Thyroid gland (tissue), 4 donors: ENCODE measurements at regions not wholly inside any gene's neighbourhood (a gene's known extent, or its start where the extent isn't known, plus 50 kb on each side); places are given as distances from the start of the nearest gene placed in this dataset.

Source experiments
- DNase-seq, 2 donors: peaks; one replicate each; pipeline ENCODE4 v3.0.0-alpha.2; 2019
- H3K27ac ChIP-seq, 3 donors: fragments of 200-600 bp; sonication (generic); 1 replicate in 2 of 3; 2 replicates in 1 of 3; pipeline ENCODE4 v1.5.1; 2016 to 2019; ENCODE audit warnings: mild to moderate bottlenecking in 1 of 3, moderate library complexity in 1 of 3
- H3K27me3 ChIP-seq: fragments of 200-600 bp; sonication (generic); one replicate; pipeline ENCODE4 v1.5.1; 2019
- H3K36me3 ChIP-seq, 2 donors: fragments of 200-600 bp; sonication (generic); one replicate each; pipeline ENCODE4 v1.5.1; 2016 to 2019
- H3K4me1 ChIP-seq, 2 donors: fragments of 200-600 bp; sonication (generic); one replicate each; pipeline ENCODE4 v1.5.1; 2017 to 2019
- H3K4me3 ChIP-seq, 3 donors: fragments of 200-600 bp; sonication (generic); replicated peaks in 1 of 3; 1 replicate in 2 of 3; 2 replicates in 1 of 3; pipeline ENCODE4 v1.5.1; 2016; ENCODE audit warnings: mild to moderate bottlenecking in 1 of 3
- H3K9me3 ChIP-seq: fragments of 200-600 bp; sonication (generic); one replicate; pipeline ENCODE4 v1.5.1; 2017
- CTCF ChIP-seq, 6 experiments: fragments of 200-600 bp in 3 of 6; fragments of 450-650 bp in 3 of 6; sonication (generic) in 3 of 6; IDR thresholded peaks; one replicate each; pipeline ENCODE4 v1.5.1; 2016 to 2019; ENCODE audit warnings: antibody characterized with exemption in 6 of 6, mild to moderate bottlenecking in 2 of 6, inconsistent platforms in 1 of 6, moderate library complexity in 1 of 6
- POLR2A ChIP-seq, 2 donors: fragments of 450-650 bp; IDR thresholded peaks; one replicate each; pipeline ENCODE4 v1.6.1; 2017; ENCODE audit warnings: antibody characterized with exemption in 2 of 2, mild to moderate bottlenecking in 2 of 2, moderate library complexity in 1 of 2
- WGBS, 2 donors: methylation state at CpG; one replicate each; pipeline ENCODE4 v1.1.5; 2017; 5-methylcytosine and 5-hydroxymethylcytosine counted together
- intact Hi-C: fragments of 100-400 bp; cut with DNase I; formaldehyde crosslinking; loops from one replicate; pipeline ENCODE4 v1.15.1; 2023

GRCh38 chr18:78676622-78677482 lies 302.8 kb upstream of the SALL3 start:
- no peaks in the 10 kb centered on the region for H3K4me1 ChIP-seq
- no peak for DNase-seq
- H3K27me3 ChIP-seq, result no peaks in the 10 kb centered on the region
- no peak overlapping the region for H3K27ac ChIP-seq
- intact Hi-C loops, result no loop called here
- H3K36me3 ChIP-seq, result no peaks in the 10 kb centered on the region
- no peak overlapping the region for H3K4me3 ChIP-seq
- WGBS, 2 donors, result 84% methylated on average over 18 to 19 of the region's 19 CpGs
- H3K9me3 ChIP-seq, result no peaks in the 10 kb centered on the region
- TF ChIP-seq CTCF (IDR thresholded peaks at IDR 0.05), result no peak
- no peak for TF ChIP-seq POLR2A (IDR thresholded peaks at IDR 0.05)

- WGBS, 2 donors, result 85 to 88% methylated on average over 25 of the region's 25 CpGs
- Histone ChIP-seq H3K4me1 (no peaks in the 10 kb centered on the region), H3K27me3 (no peaks in the 10 kb centered on the region), H3K4me3 (no peak overlapping the region), H3K9me3 (no peaks in the 10 kb centered on the region), H3K27ac (no peak overlapping the region), H3K36me3 (no peaks in the 10 kb centered on the region)
- TF ChIP-seq CTCF (IDR thresholded peaks at IDR 0.05), result no peak
- no peak for DNase-seq
- intact Hi-C loops, result no loop called here
These were observed 301.9 kb upstream of the SALL3 start for GRCh38 chr18:78677483-78678317.

- H3K4me3 ChIP-seq, result no peak overlapping the region
- no peak for DNase-seq
- no peaks in the 10 kb centered on the region for H3K9me3 ChIP-seq
- no peaks in the 10 kb centered on the region for H3K27me3 ChIP-seq
- no peak overlapping the region for H3K27ac ChIP-seq
- 78 to 79% methylated on average over 8 of the region's 8 CpGs for WGBS, 2 donors
- H3K36me3 ChIP-seq, result no peaks in the 10 kb centered on the region
- TF ChIP-seq POLR2A (IDR thresholded peaks at IDR 0.05) (no peak), CTCF (IDR thresholded peaks at IDR 0.05) (no peak)
- H3K4me1 ChIP-seq, result no peaks in the 10 kb centered on the region
- intact Hi-C loops, result no loop called here
These were observed 301.3 kb upstream of the SALL3 start for GRCh38 chr18:78678318-78678695.

- DNase-seq, result no peak
These were observed 300.6 kb upstream of the SALL3 start for GRCh38 chr18:78679031-78679430.

More at GRCh38 chr18:78679031-78679430, 300.6 kb upstream of the SALL3 start:
- Histone ChIP-seq H3K9me3 (no peaks in the 10 kb centered on the region), H3K27me3 (no peaks in the 10 kb centered on the region), H3K36me3 (no peaks in the 10 kb centered on the region), H3K4me1 (no peaks in the 10 kb centered on the region), H3K4me3 (no peak overlapping the region), H3K27ac (no peak overlapping the region)
- TF ChIP-seq CTCF (IDR thresholded peaks at IDR 0.05), result no peak
- TF ChIP-seq POLR2A (IDR thresholded peaks at IDR 0.05), result no peak
- intact Hi-C loops, result no loop called here
- WGBS, 2 donors, result 74 to 83% methylated on average over 9 of the region's 9 CpGs
